ENCODE measurements at regions not wholly inside any gene's neighbourhood (a gene's known extent, or its start where the extent isn't known, plus 50 kb on each side); places are given as distances from the start of the nearest gene placed in this dataset.

DNA sequence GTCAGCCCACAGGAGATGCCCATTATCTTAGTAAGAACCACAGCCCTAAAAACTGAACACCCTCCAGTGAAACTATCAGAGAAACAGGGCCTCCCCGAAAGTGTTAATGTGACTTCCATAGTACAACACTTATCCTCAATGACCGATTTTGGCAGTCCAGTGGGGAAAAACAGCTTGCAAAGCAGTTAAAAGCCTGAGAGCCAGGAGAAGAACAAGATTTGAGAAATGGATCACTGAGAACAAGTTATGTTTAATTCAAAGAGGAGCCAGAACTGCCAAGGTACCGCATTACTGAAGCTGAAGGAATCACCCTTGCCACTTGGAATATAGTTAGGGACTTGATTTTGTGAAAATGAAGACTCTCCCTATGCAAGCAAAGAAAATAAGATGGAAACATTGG is 236.9 kb downstream of the QKI start:
- DNase-seq (ENCODE audit: low read depth), result no peak

DNA sequence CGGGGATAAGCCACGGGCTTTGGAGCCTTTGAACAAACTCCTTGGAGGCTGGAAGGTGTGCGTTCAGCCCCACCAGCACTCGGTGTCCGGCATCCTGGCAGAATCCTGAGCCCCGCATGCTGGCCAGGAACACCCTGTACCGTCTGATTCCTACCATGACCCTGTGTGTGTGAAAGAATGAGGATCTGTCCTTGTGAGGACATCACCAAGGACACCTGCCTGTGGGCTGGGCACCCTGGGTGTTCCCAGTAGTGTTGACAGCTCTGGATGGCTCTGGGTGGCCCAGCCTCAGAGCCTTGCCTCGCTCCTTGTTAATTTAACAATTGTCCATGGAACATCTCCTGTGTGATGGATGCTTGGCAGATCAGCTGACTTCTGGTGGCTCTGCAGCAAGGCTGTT is 234.3 kb downstream of the QKI start:
- DNase-seq (ENCODE audit: low read depth), result no peak

DNA sequence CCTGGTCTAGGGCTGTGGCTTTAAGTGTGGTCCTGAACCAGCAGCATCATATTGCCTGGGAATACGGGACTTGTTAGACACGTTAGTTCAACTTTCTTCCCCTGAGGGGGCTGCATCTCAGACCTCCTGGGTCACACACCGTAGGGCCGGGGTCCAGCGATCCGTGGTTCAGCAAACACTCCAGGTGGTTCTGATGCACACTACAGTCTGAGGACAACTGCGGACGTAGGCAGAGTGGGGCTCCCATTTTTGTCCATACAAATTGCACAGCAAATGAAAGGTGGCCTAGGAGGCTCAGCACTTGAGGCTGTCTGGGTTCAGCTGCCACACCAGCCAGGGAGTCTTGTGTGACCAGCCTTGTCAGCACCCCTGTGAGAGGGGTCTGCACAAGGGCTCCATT is 233.1 kb downstream of the QKI start:
- DNase-seq (ENCODE audit: low read depth), result no peak

DNA sequence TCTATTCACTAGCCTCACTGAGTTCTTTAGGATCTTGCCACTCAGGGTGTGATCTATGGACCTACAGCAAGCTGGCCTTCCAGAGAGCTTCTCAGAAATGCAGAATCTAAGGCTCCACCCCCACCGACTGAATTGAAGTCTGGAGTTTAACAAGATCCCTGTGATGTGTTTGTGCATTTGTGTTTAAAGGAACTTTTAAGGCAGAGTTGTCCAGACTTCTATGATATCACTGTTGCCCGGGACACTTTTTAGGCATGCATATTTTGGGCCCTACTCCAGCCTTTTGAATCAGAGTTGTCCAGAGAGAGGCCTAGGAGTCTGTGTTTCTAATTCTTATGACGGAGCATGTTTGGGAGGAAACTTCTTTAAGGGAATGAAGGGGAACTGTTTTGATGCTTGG is 232.3 kb downstream of the QKI start:
- no peak for DNase-seq (ENCODE audit: low read depth)

GRCh38 chr6:163646133-163646532 is 231.6 kb downstream of the QKI start:
- no peak for DNase-seq (ENCODE audit: low read depth)

DNA sequence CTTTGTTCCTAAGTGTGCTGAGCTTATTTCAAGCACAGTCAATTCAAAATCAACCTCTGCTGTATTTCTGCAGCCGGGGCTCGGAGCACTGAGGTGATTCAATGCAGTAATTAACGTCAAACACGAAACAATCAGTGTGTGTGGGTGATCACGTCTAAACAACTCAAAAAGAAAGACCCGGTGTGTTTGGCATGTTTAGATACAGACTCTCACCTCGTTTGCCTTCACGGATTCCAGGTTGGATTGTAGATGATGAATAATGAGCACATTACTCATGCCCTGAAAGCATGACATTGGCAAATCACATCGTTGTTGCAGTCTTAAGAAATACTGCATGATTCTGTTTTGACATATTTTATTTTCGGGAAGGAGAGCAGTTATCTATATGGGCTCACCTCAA is 231.0 kb downstream of the QKI start:
- DNase-seq (ENCODE audit: low read depth), result no peak

GRCh38 chr6:163643866-163644265 is 229.3 kb downstream of the QKI start:
- no peak for DNase-seq (ENCODE audit: low read depth)

- no peak for DNase-seq (ENCODE audit: low read depth)
Measured at GRCh38 chr6:163641706-163642105, 227.2 kb downstream of the QKI start.

DNA sequence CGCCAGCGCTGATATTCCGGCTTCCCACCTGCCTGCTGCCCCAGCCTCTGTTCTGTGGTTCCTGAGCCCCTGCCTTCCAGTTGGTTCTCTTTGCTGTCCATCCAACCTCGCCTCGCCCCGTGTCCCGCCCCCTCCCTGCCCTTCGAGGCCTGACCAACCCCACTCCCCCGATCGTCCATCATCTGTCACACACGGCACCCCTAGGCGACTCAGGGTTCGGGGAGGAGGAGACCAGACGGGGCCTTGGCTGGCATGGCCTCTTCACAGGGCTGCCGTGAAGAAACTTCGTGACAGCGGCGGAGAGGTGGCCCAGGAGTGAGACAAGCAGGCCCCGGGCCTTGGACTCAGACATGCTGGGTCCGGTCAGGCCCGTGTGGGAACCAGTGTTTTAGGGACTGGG is 226.1 kb downstream of the QKI start:
- DNase-seq (ENCODE audit: low read depth), result no peak

DNA sequence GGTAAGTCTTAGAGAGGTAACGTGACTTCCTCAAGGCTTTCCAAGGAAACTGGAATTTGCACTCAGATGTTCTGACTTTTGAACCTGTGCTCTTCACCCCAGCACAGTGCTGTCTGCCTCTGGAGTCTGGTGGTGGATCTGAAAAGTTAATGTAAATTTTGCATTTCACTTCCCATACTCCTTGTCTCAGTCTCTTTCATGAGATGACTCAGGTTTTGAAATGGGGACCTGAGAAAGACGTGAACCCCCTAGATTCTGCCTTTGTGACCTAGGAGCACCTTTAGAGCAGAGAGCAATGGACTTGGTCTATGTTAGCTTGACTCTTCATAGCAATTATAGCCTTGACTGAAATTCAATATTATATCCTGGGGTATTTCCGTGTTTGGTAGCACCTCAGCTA is 223.0 kb downstream of the QKI start:
- no peak for DNase-seq (ENCODE audit: low read depth)

GRCh38 chr6:163635731-163636364 is 221.3 kb downstream of the QKI start:
- DNase-seq (ENCODE audit: low read depth), result no peak

GRCh38 chr6:163635315-163635714 is 220.8 kb downstream of the QKI start:
- no peak for DNase-seq (ENCODE audit: low read depth)

- no peak for DNase-seq (ENCODE audit: low read depth)
Measured at GRCh38 chr6:163634211-163635171, 220.0 kb downstream of the QKI start.

- no peak for DNase-seq (ENCODE audit: low read depth)
Measured at GRCh38 chr6:163630991-163631390, 216.5 kb downstream of the QKI start.

DNA sequence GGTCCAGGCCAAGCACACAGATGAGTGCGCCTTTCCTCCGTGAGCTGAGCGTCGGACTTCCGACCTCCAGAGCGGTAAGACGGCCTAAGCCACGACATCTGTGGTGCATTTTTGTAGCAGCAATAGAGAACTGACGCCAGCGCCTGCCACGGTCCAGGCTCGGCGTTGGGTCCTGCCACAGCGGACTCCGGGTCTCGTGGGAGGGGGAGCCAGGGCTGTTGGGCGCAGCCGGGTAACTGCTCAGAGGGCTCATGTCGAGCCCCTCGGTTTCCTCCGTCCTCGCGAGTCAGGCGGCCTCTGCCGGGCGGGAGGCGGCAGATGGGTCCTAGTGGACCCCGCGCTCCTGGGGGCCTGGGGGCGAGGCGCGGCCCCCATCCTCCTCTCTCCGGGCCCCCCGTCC is 216.1 kb downstream of the QKI start:
- DNase-seq (ENCODE audit: low read depth), result no peak

GRCh38 chr6:163630096-163630495 is 215.6 kb downstream of the QKI start:
- DNase-seq (ENCODE audit: low read depth), result no peak

Data from activated T-helper 1 cell treated with Interleukin-2 at 50 U/mL for 16 hours (primary cell).